Tibial artery (tissue), 4 donors: ENCODE measurements at regions not wholly inside any gene's neighbourhood (a gene's known extent, or its start where the extent isn't known, plus 50 kb on each side); places are given as distances from the start of the nearest gene placed in this dataset.

ENCODE experiments used
- DNase-seq, 2 donors: peaks; one replicate each; pipeline ENCODE4 v3.0.0-alpha.2; 2019
- H3K27ac ChIP-seq, 2 donors: fragments of 200-600 bp; sonication (generic) in 1 of 2; 1 replicate in 1 of 2; 2 replicates in 1 of 2; pipeline ENCODE4 v1.5.1; 2018 to 2019; ENCODE audit warnings: mild to moderate bottlenecking in 1 of 2
- H3K27me3 ChIP-seq, 2 donors: fragments of 200-600 bp; sonication (generic) in 1 of 2; one replicate each; pipeline versions ENCODE4 v1.5.1 to v1.6.0; 2016 to 2019
- H3K36me3 ChIP-seq, 3 donors: fragments of 200-600 bp; sonication (generic) in 2 of 3; one replicate each; pipeline ENCODE4 v1.5.1; 2016 to 2019; ENCODE audit warnings: mild to moderate bottlenecking in 2 of 3
- H3K4me1 ChIP-seq, 4 donors: fragments of 200-600 bp; sonication (generic) in 2 of 4; 1 replicate in 3 of 4; 2 replicates in 1 of 4; pipeline ENCODE4 v1.5.1; 2016 to 2019
- H3K4me3 ChIP-seq, 2 donors: fragments of 200-600 bp; sonication (generic) in 1 of 2; 1 replicate in 1 of 2; 2 replicates in 1 of 2; pipeline ENCODE4 v1.5.1; 2018 to 2019; ENCODE audit warnings: mild to moderate bottlenecking in 2 of 2
- H3K9me3 ChIP-seq, 3 donors: fragments of 200-600 bp; sonication (generic) in 1 of 3; one replicate each; pipeline ENCODE4 v1.5.1; 2016 to 2019
- intact Hi-C: fragments of 100-400 bp; cut with DNase I; formaldehyde crosslinking; loops from one replicate; pipeline ENCODE4 v1.15.0; 2023; ENCODE audit warnings: low total_unique reads
- TF ChIP-seq, protein P1 (sequence below), 2 experiments: fragments of 200-600 bp in 1 of 2; fragments of 450-650 bp in 1 of 2; IDR thresholded peaks; one replicate each; pipeline ENCODE4 v1.5.1; 2017 to 2019; ENCODE audit warnings: antibody characterized with exemption in 2 of 2, mild to moderate bottlenecking in 1 of 2, moderate library complexity in 1 of 2

DNA sequence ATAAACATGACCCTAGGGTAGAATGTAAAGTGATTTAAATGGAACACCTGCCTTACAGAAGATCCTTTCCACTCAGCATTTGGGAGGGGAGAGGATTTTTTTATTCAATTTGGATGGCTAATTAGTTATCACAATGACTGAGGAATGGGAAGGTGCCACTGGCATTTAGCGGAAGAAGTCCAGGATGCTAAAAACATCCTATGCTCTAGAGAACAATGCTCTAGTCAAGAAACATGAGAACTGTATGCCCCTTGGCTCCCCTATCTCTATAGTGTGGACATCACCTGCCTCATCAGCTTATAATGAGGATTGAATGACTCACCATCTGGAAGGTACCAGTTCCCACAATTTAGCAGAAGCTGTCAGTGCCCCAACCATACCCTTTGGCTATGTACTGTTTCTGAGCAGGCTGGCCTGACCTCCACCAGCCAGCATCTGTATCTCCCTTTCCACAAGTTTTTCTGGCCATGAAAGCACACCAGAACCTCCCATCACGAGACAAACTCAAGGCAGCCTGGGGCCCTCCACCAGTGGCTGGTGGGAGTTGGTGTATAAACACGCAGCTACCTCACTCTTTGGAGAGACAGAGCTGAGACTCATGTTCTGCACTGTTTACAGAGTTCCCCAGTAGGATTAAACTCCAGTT lies 109.7 kb upstream of the VASH1 start:
- TF ChIP-seq, protein P1, sequence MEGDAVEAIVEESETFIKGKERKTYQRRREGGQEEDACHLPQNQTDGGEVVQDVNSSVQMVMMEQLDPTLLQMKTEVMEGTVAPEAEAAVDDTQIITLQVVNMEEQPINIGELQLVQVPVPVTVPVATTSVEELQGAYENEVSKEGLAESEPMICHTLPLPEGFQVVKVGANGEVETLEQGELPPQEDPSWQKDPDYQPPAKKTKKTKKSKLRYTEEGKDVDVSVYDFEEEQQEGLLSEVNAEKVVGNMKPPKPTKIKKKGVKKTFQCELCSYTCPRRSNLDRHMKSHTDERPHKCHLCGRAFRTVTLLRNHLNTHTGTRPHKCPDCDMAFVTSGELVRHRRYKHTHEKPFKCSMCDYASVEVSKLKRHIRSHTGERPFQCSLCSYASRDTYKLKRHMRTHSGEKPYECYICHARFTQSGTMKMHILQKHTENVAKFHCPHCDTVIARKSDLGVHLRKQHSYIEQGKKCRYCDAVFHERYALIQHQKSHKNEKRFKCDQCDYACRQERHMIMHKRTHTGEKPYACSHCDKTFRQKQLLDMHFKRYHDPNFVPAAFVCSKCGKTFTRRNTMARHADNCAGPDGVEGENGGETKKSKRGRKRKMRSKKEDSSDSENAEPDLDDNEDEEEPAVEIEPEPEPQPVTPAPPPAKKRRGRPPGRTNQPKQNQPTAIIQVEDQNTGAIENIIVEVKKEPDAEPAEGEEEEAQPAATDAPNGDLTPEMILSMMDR (IDR thresholded peaks at IDR 0.05) = no peak
- Histone ChIP-seq H3K27ac (no peak overlapping the region), H3K36me3 (no peaks in the 10 kb centered on the region), H3K4me1 (no peaks in the 10 kb centered on the region), H3K27me3 (no peaks in the 10 kb centered on the region), H3K4me3 (no peak overlapping the region), H3K9me3 (no peaks in the 10 kb centered on the region)
- intact Hi-C loops = no loop called here
- DNase-seq = no peak

DNA sequence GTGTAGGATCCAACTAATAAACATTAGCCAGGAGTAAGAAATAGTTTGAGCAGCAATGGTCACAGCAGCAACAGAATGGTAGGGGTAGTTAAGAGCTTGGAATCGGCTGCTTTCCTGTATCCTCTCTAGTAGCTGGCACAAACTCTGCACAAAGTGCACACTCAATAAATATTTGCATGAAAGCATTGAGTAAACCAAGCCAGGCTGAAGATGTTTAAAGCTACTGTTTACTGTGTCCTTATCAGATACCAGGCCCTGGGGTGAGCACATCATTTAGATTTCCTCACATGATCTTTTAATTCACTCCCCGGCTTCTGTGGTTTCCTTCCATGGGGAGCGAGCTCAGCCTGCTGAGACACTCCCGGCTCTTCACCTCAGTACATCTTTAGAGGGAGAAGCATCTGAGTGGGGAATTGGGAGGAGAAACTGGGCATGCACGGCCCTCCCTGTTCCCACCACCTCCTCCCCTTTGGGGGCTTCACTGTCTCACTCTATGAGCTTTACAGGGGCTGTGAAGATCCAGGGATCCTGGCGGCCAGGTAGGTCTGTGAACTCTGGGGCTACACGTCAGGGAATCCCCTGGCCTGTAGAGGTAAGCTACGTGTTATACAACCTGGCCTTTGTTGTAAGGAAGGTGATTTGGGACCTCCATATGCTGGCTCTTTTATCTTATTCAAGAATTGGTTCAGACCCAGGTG lies 107.2 kb upstream of the VASH1 start:
- Histone ChIP-seq H3K4me3 (no peak overlapping the region), H3K36me3 (no peaks in the 10 kb centered on the region), H3K27ac (no peak overlapping the region), H3K27me3 (no peaks in the 10 kb centered on the region), H3K9me3 (peaks cover 0 to 14% (median 13%) of the 10 kb centered on the region in 3 donors), H3K4me1 (no peaks in the 10 kb centered on the region)
- TF ChIP-seq, protein P1 (IDR thresholded peaks at IDR 0.05) = no peak
- intact Hi-C loops = no loop called here
- DNase-seq = no peak

DNA sequence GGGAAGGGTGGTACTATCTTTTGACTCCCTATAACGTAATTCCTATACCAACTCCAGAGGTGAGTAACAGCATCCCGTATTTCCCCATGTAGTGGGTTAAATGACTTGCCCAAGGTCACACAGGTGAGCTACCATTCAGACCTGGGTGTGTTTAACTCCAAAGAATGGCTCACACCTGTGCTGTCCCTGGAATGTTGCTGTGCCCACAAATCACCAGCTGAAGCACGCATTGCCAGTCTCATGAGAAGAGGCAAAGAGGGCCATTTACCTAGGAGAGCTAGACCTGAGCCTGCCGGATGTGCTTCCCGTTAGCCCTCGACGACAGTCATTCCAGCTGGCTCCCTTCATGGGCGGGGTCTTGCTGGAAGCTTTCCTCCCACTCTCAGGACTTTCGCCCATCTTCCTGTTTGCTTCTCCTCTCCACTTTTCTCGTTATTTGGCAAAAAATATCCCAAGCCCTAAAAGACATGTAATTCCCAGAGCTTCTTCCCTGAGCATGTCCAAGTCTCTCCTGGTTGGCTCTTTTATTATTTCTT lies 106.6 kb upstream of the VASH1 start:
- Histone ChIP-seq H3K36me3 (no peaks in the 10 kb centered on the region), H3K4me1 (no peaks in the 10 kb centered on the region), H3K9me3 (peaks cover 0 to 20% (median 16%) of the 10 kb centered on the region in 3 donors), H3K27ac (no peak overlapping the region), H3K4me3 (no peak overlapping the region), H3K27me3 (no peaks in the 10 kb centered on the region)
- intact Hi-C loops = no loop called here
- TF ChIP-seq, protein P1 (IDR thresholded peaks at IDR 0.05) = no peak
- no peak for DNase-seq

DNA sequence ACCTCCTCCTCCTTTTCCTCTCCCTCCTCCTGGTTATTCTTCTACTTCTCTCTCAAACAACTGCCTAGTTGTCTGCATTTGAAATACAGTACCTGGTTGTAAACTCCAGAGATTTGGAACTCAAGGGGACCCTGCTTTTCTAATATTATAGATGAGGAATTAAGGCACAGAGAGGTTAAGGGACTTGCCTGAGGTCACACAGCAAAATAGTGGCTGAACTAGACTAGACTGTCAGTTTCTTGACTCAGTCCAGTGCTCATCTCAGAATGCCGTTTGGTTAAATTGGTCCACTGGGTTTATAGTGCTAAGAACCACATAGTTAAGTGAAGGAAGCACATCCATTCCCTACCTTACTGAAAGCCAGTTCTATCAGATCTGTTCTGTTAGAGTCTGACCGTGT lies 105.9 kb upstream of the VASH1 start:
- no peaks in the 10 kb centered on the region for H3K27me3 ChIP-seq
- H3K9me3 ChIP-seq = peaks cover 0 to 27% (median 16%) of the 10 kb centered on the region in 3 donors
- no peak overlapping the region for H3K4me3 ChIP-seq
- no peak overlapping the region for H3K27ac ChIP-seq
- DNase-seq = no peak
- intact Hi-C loops = no loop called here
- TF ChIP-seq, protein P1 (IDR thresholded peaks at IDR 0.05) = no peak
- no peaks in the 10 kb centered on the region for H3K4me1 ChIP-seq
- H3K36me3 ChIP-seq = no peaks in the 10 kb centered on the region

DNA sequence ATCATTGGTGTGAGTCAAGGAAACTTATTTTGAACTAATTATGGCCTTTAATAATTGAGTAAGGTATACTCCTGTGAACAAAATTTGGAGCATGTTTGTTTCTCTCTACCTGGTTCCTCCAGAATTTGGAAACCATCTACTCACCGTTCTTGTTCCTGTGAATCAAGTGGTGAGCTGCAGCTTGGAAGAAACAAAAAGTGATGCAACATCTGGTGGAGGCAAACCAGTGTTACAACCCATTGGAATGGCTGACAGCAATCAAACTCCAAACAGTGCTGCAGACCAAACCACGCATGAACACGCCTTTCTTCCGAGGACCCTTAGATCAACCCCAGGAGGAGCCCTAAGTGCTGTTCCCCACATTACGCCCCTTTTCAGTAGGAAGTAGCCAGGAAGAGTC lies 104.7 kb upstream of the VASH1 start:
- Histone ChIP-seq H3K27ac (no peak overlapping the region), H3K9me3 (peaks cover 0 to 27% (median 16%) of the 10 kb centered on the region in 3 donors), H3K27me3 (no peaks in the 10 kb centered on the region), H3K36me3 (no peaks in the 10 kb centered on the region), H3K4me1 (no peaks in the 10 kb centered on the region), H3K4me3 (no peak overlapping the region)
- no peak for DNase-seq
- intact Hi-C loops = no loop called here
- TF ChIP-seq, protein P1 (IDR thresholded peaks at IDR 0.05) = no peak
